PFSK-1 (cell line): ENCODE measurements at regions not wholly inside any gene's neighbourhood (a gene's known extent, or its start where the extent isn't known, plus 50 kb on each side); places are given as distances from the start of the nearest gene placed in this dataset.

Source experiments
- FOXP2 ChIP-seq: optimal IDR thresholded peaks from 2 replicates; pipeline ENCODE3; 2011; ENCODE audit warnings: borderline replicate concordance, control low read depth, inconsistent platforms; ENCODE audit not compliant: insufficient read depth; ENCODE audit errors: extremely low read length, extremely low read depth
- POLR2AphosphoS5 ChIP-seq: IDR thresholded peaks from 2 replicates; pipeline ENCODE4 v1.6.1; 2012; ENCODE audit warnings: low read depth, mild to moderate bottlenecking, control low read depth, low read length, moderate library complexity
- SIN3A ChIP-seq: IDR thresholded peaks from 2 replicates; pipeline ENCODE4 v1.6.1; 2012; ENCODE audit warnings: mild to moderate bottlenecking, low read length, moderate library complexity, borderline replicate concordance; ENCODE audit not compliant: insufficient read depth
- TAF1 ChIP-seq: IDR thresholded peaks from 2 replicates; pipeline ENCODE4 v1.6.1; 2012; ENCODE audit warnings: low read length, control low read depth, borderline replicate concordance; ENCODE audit not compliant: insufficient read depth
- TF ChIP-seq, protein P1 (sequence below), 2 experiments: IDR thresholded peaks; 2 replicates each; pipeline versions ENCODE4 v1.6.1 to v1.8.0; 2011 to 2012; ENCODE audit warnings: low read depth in 2 of 2, low read length in 2 of 2, control low read depth in 1 of 2, inconsistent platforms in 1 of 2, mild to moderate bottlenecking in 1 of 2, moderate library complexity in 1 of 2; ENCODE audit not compliant: insufficient read depth in 1 of 2

- TF ChIP-seq POLR2AphosphoS5 (no peak), TAF1 (no peak), SIN3A (no peak), FOXP2 (no peak)
- TF ChIP-seq, protein P1, sequence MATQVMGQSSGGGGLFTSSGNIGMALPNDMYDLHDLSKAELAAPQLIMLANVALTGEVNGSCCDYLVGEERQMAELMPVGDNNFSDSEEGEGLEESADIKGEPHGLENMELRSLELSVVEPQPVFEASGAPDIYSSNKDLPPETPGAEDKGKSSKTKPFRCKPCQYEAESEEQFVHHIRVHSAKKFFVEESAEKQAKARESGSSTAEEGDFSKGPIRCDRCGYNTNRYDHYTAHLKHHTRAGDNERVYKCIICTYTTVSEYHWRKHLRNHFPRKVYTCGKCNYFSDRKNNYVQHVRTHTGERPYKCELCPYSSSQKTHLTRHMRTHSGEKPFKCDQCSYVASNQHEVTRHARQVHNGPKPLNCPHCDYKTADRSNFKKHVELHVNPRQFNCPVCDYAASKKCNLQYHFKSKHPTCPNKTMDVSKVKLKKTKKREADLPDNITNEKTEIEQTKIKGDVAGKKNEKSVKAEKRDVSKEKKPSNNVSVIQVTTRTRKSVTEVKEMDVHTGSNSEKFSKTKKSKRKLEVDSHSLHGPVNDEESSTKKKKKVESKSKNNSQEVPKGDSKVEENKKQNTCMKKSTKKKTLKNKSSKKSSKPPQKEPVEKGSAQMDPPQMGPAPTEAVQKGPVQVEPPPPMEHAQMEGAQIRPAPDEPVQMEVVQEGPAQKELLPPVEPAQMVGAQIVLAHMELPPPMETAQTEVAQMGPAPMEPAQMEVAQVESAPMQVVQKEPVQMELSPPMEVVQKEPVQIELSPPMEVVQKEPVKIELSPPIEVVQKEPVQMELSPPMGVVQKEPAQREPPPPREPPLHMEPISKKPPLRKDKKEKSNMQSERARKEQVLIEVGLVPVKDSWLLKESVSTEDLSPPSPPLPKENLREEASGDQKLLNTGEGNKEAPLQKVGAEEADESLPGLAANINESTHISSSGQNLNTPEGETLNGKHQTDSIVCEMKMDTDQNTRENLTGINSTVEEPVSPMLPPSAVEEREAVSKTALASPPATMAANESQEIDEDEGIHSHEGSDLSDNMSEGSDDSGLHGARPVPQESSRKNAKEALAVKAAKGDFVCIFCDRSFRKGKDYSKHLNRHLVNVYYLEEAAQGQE (IDR thresholded peaks at IDR 0.05; ENCODE audit: insufficient read depth in 1 of 2, low read depth in 2 of 2, low read length in 2 of 2): no peak
Measured at GRCh38 chr3:115499666-115500065, 123.6 kb upstream of the GAP43 start.
